HepG2 (cell line): ENCODE measurements at regions not wholly inside any gene's neighbourhood (a gene's known extent, or its start where the extent isn't known, plus 50 kb on each side); places are given as distances from the start of the nearest gene placed in this dataset.

Experiments used
- BCL6 ChIP-seq: IDR thresholded peaks from 2 replicates; pipeline ENCODE4 v1.6.1; 2016; ENCODE audit warnings: missing genetic modification reagents, missing compliant biosample characterization
- BRCA1 ChIP-seq: sonication (generic); formaldehyde crosslinking; IDR thresholded peaks from 2 replicates; pipeline ENCODE4 v1.4.0; 2020; ENCODE audit warnings: missing genetic modification reagents
- ELF1 ChIP-seq: sonication (generic); formaldehyde crosslinking; IDR thresholded peaks from 2 replicates; pipeline ENCODE4 v1.4.0; 2020; ENCODE audit warnings: missing genetic modification reagents
- FOXC1 ChIP-seq: sonication (generic); formaldehyde crosslinking; IDR thresholded peaks from 2 replicates; pipeline ENCODE4 v1.8.0; 2022; ENCODE audit warnings: mild to moderate bottlenecking, missing genetic modification reagents, borderline replicate concordance
- FOXO1 ChIP-seq: sonication (generic); formaldehyde crosslinking; IDR thresholded peaks from 2 replicates; pipeline ENCODE4 v1.4.0; 2020; ENCODE audit warnings: missing genetic modification reagents
- NFRKB ChIP-seq: fragments of 450-650 bp; IDR thresholded peaks from 2 replicates; pipeline ENCODE4 v1.6.1; 2017
- NR2F1 ChIP-seq, 2 experiments: fragments of 450-650 bp in 1 of 2; formaldehyde crosslinking in 1 of 2; IDR thresholded peaks; 2 replicates each; pipeline versions ENCODE4 v1.5.0 to v1.6.1; 2016 to 2020; ENCODE audit warnings: mild to moderate bottlenecking in 1 of 2, missing compliant biosample characterization in 1 of 2, missing genetic modification reagents in 1 of 2, moderate library complexity in 1 of 2
- PCBP1 ChIP-seq: fragments of 200-400 bp; formaldehyde crosslinking; IDR thresholded peaks from 2 replicates; pipeline ENCODE4 v1.6.1; 2017; ENCODE audit warnings: mild to moderate bottlenecking, low read depth, low read length, borderline replicate concordance
- POLR2G ChIP-seq: fragments of 200-400 bp; formaldehyde crosslinking; IDR thresholded peaks from 2 replicates; pipeline ENCODE4 v1.6.1; 2018; ENCODE audit warnings: mild to moderate bottlenecking, low read depth, low read length, moderate library complexity
- RARA ChIP-seq: IDR thresholded peaks from 2 replicates; pipeline ENCODE4 v1.6.1; 2016; ENCODE audit warnings: missing genetic modification reagents, missing compliant biosample characterization
- SIN3B ChIP-seq: fragments of 150-350 bp; IDR thresholded peaks from 2 replicates; pipeline ENCODE4 v1.6.1; 2014; ENCODE audit warnings: low read length
- THYN1 ChIP-seq: sonication (generic); formaldehyde crosslinking; IDR thresholded peaks from 2 replicates; pipeline ENCODE4 v1.8.1; 2023; ENCODE audit warnings: low read depth, mild to moderate bottlenecking, moderate library complexity, missing genetic modification reagents, borderline replicate concordance
- ZNF160 ChIP-seq: sonication (generic); formaldehyde crosslinking; IDR thresholded peaks from 2 replicates; pipeline ENCODE4 v1.8.0; 2022; ENCODE audit warnings: mild to moderate bottlenecking, inconsistent platforms, missing genetic modification reagents
- ZNF264 ChIP-seq: sonication (generic); formaldehyde crosslinking; IDR thresholded peaks from 2 replicates; pipeline ENCODE4 v1.4.0; 2020; ENCODE audit warnings: missing genetic modification reagents
- ZNF343 ChIP-seq: sonication (generic); formaldehyde crosslinking; IDR thresholded peaks from 2 replicates; pipeline ENCODE4 v1.4.0; 2020; ENCODE audit warnings: mild to moderate bottlenecking, missing genetic modification reagents
- ZNF460 ChIP-seq: sonication (generic); formaldehyde crosslinking; IDR thresholded peaks from 2 replicates; pipeline ENCODE4 v1.5.1; 2020; ENCODE audit warnings: missing genetic modification reagents, mild to moderate bottlenecking, borderline replicate concordance
- ZNF564 ChIP-seq: sonication (generic); formaldehyde crosslinking; IDR thresholded peaks from 2 replicates; pipeline ENCODE4 v1.8.1; 2023; ENCODE audit warnings: mild to moderate bottlenecking, missing genetic modification reagents
- ZNF569 ChIP-seq: sonication (generic); formaldehyde crosslinking; IDR thresholded peaks from 2 replicates; pipeline ENCODE4 v1.5.0; 2020; ENCODE audit warnings: mild to moderate bottlenecking, missing genetic modification reagents, moderate library complexity, borderline replicate concordance
- ZNF766 ChIP-seq: sonication (generic); formaldehyde crosslinking; IDR thresholded peaks from 2 replicates; pipeline ENCODE4 v1.5.0; 2020; ENCODE audit warnings: missing genetic modification reagents, borderline replicate concordance
- ZSCAN21 ChIP-seq: sonication (generic); formaldehyde crosslinking; IDR thresholded peaks from 2 replicates; pipeline ENCODE4 v1.8.0; 2022; ENCODE audit warnings: mild to moderate bottlenecking, missing genetic modification reagents, moderate library complexity, borderline replicate concordance
- TF ChIP-seq, protein P1 (sequence below): sonication (generic); formaldehyde crosslinking; IDR thresholded peaks from 2 replicates; pipeline ENCODE4 v1.8.1; 2023; ENCODE audit warnings: missing genetic modification reagents, mild to moderate bottlenecking, borderline replicate concordance
- TF ChIP-seq, protein P2 (sequence below): sonication (generic); formaldehyde crosslinking; IDR thresholded peaks from 2 replicates; pipeline ENCODE4 v1.4.0; 2020; ENCODE audit warnings: missing genetic modification reagents
- TF ChIP-seq, protein P3 (sequence below): sonication (generic); formaldehyde crosslinking; IDR thresholded peaks from 2 replicates; pipeline ENCODE4 v1.4.0; 2020; ENCODE audit warnings: missing genetic modification reagents, borderline replicate concordance
- TF ChIP-seq, protein P4 (sequence below): sonication (generic); formaldehyde crosslinking; IDR thresholded peaks from 2 replicates; pipeline ENCODE4 v1.8.1; 2023; ENCODE audit warnings: mild to moderate bottlenecking, missing genetic modification reagents
- TF ChIP-seq, protein P5 (sequence below): fragments of 450-650 bp; IDR thresholded peaks from 2 replicates; pipeline ENCODE4 v1.6.1; 2016

DNA sequence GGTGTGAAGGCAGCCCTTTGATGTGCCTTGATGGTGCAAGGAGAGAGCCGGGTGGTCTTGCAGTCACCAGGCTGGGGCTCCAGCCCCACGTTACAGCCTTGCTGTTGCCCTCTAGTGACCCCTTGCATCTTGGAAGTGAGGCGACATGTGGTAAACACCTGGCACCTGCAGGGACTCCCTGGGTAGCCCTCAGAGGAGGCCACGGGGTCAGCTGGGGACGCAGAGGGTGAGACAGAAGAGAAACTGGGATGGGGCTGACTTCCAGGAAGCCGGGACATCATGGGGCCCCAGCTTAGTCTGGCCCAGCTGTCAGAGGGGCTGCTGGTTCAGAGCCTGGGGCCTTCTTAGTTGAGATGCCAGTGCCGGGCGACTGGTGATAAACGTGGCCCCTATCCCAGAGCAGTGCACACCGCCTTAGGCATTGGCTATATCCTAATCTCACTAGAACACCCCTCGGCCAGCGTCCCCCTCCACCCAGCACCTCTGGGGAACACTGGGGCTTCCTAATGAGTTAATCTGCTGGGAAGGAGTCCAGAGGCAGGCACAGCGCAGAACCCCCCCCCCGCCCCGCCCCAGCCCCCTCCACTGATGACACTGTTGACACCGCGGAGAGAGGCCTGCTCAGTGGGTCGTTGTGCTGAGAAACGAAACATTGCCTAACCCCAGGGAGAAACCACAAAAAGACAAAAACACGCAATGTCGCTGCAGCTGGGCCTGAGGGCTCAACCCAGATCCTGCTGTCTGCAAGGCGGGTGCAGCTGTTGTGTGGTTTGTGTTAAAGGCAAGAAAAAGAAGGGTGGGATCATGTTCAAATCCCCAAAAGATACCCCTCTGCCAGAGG lies 60.5 kb upstream of the KLF13 start (continued):
- 0 out of 4 replicates have a peak, but pooled peaks of 1 of the 2 experiments have one; percentile 8 for TF ChIP-seq NR2F1 (CRISPR knock-in tag; IDR thresholded peaks at IDR 0.05)
- TF ChIP-seq SIN3B = no peak
- TF ChIP-seq RARA = peak; percentile 37; the same call in 1 of the 2 replicates
- no peak for TF ChIP-seq POLR2G
- no peak for TF ChIP-seq NFRKB
- TF ChIP-seq, protein P1, sequence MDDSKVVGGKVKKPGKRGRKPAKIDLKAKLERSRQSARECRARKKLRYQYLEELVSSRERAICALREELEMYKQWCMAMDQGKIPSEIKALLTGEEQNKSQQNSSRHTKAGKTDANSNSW = no peak
- TF ChIP-seq, protein P2, sequence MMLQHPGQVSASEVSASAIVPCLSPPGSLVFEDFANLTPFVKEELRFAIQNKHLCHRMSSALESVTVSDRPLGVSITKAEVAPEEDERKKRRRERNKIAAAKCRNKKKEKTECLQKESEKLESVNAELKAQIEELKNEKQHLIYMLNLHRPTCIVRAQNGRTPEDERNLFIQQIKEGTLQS (CRISPR knock-in tag) = no peak
- TF ChIP-seq BRCA1 (CRISPR knock-in tag) = no peak
- TF ChIP-seq BCL6 (CRISPR knock-in tag) = peak; percentile 61; the same call in 1 of the 2 replicates
- TF ChIP-seq ZNF264 = 0 out of 2 replicates have a peak, but pooled peaks have one; percentile 5
- no peak for TF ChIP-seq ZNF160 (CRISPR knock-in tag)
- TF ChIP-seq ZSCAN21 (CRISPR knock-in tag) = no peak
- 0 out of 2 replicates have a peak, but pooled peaks have one; percentile 15 for TF ChIP-seq ZNF343 (CRISPR knock-in tag)
- TF ChIP-seq FOXC1 = no peak
- TF ChIP-seq ZNF569 (CRISPR knock-in tag) = no peak
- TF ChIP-seq, protein P3, sequence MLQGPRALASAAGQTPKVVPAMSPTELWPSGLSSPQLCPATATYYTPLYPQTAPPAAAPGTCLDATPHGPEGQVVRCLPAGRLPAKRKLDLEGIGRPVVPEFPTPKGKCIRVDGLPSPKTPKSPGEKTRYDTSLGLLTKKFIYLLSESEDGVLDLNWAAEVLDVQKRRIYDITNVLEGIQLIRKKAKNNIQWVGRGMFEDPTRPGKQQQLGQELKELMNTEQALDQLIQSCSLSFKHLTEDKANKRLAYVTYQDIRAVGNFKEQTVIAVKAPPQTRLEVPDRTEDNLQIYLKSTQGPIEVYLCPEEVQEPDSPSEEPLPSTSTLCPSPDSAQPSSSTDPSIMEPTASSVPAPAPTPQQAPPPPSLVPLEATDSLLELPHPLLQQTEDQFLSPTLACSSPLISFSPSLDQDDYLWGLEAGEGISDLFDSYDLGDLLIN (CRISPR knock-in tag) = no peak
- TF ChIP-seq ZNF460 = no peak
- TF ChIP-seq, protein P4, sequence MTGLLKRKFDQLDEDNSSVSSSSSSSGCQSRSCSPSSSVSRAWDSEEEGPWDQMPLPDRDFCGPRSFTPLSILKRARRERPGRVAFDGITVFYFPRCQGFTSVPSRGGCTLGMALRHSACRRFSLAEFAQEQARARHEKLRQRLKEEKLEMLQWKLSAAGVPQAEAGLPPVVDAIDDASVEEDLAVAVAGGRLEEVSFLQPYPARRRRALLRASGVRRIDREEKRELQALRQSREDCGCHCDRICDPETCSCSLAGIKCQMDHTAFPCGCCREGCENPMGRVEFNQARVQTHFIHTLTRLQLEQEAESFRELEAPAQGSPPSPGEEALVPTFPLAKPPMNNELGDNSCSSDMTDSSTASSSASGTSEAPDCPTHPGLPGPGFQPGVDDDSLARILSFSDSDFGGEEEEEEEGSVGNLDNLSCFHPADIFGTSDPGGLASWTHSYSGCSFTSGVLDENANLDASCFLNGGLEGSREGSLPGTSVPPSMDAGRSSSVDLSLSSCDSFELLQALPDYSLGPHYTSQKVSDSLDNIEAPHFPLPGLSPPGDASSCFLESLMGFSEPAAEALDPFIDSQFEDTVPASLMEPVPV (CRISPR knock-in tag) = 0 out of 2 replicates have a peak, but pooled peaks have one; percentile 40
- TF ChIP-seq ZNF564 (CRISPR knock-in tag) = no peak
- no peak for TF ChIP-seq ELF1 (CRISPR knock-in tag)
- TF ChIP-seq PCBP1 = 0 out of 2 replicates have a peak, but pooled peaks have one; percentile 26
- 0 out of 2 replicates have a peak, but pooled peaks have one; percentile 13 for TF ChIP-seq FOXO1 (CRISPR knock-in tag)
- no peak for TF ChIP-seq ZNF766 (CRISPR knock-in tag)
- TF ChIP-seq, protein P5, sequence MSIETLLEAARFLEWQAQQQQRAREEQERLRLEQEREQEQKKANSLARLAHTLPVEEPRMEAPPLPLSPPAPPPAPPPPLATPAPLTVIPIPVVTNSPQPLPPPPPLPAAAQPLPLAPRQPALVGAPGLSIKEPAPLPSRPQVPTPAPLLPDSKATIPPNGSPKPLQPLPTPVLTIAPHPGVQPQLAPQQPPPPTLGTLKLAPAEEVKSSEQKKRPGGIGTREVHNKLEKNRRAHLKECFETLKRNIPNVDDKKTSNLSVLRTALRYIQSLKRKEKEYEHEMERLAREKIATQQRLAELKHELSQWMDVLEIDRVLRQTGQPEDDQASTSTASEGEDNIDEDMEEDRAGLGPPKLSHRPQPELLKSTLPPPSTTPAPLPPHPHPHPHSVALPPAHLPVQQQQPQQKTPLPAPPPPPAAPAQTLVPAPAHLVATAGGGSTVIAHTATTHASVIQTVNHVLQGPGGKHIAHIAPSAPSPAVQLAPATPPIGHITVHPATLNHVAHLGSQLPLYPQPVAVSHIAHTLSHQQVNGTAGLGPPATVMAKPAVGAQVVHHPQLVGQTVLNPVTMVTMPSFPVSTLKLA = no peak
- no peak for TF ChIP-seq THYN1 (CRISPR knock-in tag)
